ENCODE measurements at regions not wholly inside any gene's neighbourhood (a gene's known extent, or its start where the extent isn't known, plus 50 kb on each side); places are given as distances from the start of the nearest gene placed in this dataset.

- H3K9me3 Mint-ChIP-seq, result no peaks in the 10 kb centered on the region
- DNase-seq, result no peak
- H3K27ac Mint-ChIP-seq, result no peak overlapping the region
- ATAC-seq, result no peak
- H3K27me3 Mint-ChIP-seq, result peaks cover 44% of the 10 kb centered on the region
- no peaks in the 10 kb centered on the region for H3K36me3 Mint-ChIP-seq (ENCODE audit: low read depth)
- H3K4me3 Mint-ChIP-seq, result no peak overlapping the region
- no peaks in the 10 kb centered on the region for H3K4me1 Mint-ChIP-seq
Observed at GRCh38 chr1:22212400-22213233, 69.7 kb upstream of the WNT4 start.

GRCh38 chr1:22216210-22216883, 73.5 kb upstream of the WNT4 start:
- Mint-ChIP-seq H3K4me3 (no peak overlapping the region), H3K27me3 (peaks cover 20% of the 10 kb centered on the region), H3K27ac (no peak overlapping the region), H3K4me1 (no peaks in the 10 kb centered on the region), H3K9me3 (no peaks in the 10 kb centered on the region), H3K36me3 (ENCODE audit: low read depth) (no peaks in the 10 kb centered on the region)
- no peak for DNase-seq
- ATAC-seq, result no peak

- Mint-ChIP-seq H3K4me3 (no peak overlapping the region), H3K27ac (no peak overlapping the region), H3K36me3 (ENCODE audit: low read depth) (no peaks in the 10 kb centered on the region), H3K27me3 (peaks cover 17% of the 10 kb centered on the region), H3K4me1 (no peaks in the 10 kb centered on the region), H3K9me3 (no peaks in the 10 kb centered on the region)
- DNase-seq (no peak), ATAC-seq (no peak)
Observed at GRCh38 chr1:22216966-22217365, 74.1 kb upstream of the WNT4 start.

GRCh38 chr1:22217811-22218460, 75.0 kb upstream of the WNT4 start:
- no peak overlapping the region for H3K4me3 Mint-ChIP-seq
- H3K4me1 Mint-ChIP-seq, result no peaks in the 10 kb centered on the region
- DNase-seq (no peak), ATAC-seq (no peak)
- H3K27ac Mint-ChIP-seq, result no peak overlapping the region
- H3K9me3 Mint-ChIP-seq, result no peaks in the 10 kb centered on the region
- H3K36me3 Mint-ChIP-seq (ENCODE audit: low read depth), result no peaks in the 10 kb centered on the region
- H3K27me3 Mint-ChIP-seq, result peaks cover 11% of the 10 kb centered on the region

GRCh38 chr1:22218618-22219250, 75.8 kb upstream of the WNT4 start:
- DNase-seq (no peak), ATAC-seq (no peak)
- Mint-ChIP-seq H3K27ac (no peak overlapping the region), H3K9me3 (no peaks in the 10 kb centered on the region), H3K36me3 (ENCODE audit: low read depth) (no peaks in the 10 kb centered on the region), H3K27me3 (peaks cover 7% of the 10 kb centered on the region), H3K4me3 (no peak overlapping the region), H3K4me1 (no peaks in the 10 kb centered on the region)

- H3K27me3 Mint-ChIP-seq, result peaks cover 5% of the 10 kb centered on the region
- ATAC-seq, result no peak
- DNase-seq, result no peak
- H3K9me3 Mint-ChIP-seq, result no peaks in the 10 kb centered on the region
- H3K36me3 Mint-ChIP-seq (ENCODE audit: low read depth), result no peaks in the 10 kb centered on the region
- H3K4me3 Mint-ChIP-seq, result no peak overlapping the region
- no peak overlapping the region for H3K27ac Mint-ChIP-seq
- H3K4me1 Mint-ChIP-seq, result no peaks in the 10 kb centered on the region
Observed at GRCh38 chr1:22221233-22221780, 78.4 kb upstream of the WNT4 start.

GRCh38 chr1:22222723-22223122, 79.8 kb upstream of the WNT4 start:
- Mint-ChIP-seq H3K36me3 (ENCODE audit: low read depth) (no peaks in the 10 kb centered on the region), H3K9me3 (no peaks in the 10 kb centered on the region), H3K4me1 (no peaks in the 10 kb centered on the region), H3K27ac (no peak overlapping the region), H3K27me3 (peaks cover 5% of the 10 kb centered on the region), H3K4me3 (no peak overlapping the region)
- no peak for ATAC-seq
- no peak for DNase-seq

GRCh38 chr1:22223176-22223575, 80.3 kb upstream of the WNT4 start:
- no peak for DNase-seq
- Mint-ChIP-seq H3K9me3 (no peaks in the 10 kb centered on the region), H3K4me3 (no peak overlapping the region), H3K4me1 (no peaks in the 10 kb centered on the region), H3K27me3 (peaks cover 5% of the 10 kb centered on the region), H3K27ac (no peak overlapping the region), H3K36me3 (ENCODE audit: low read depth) (no peaks in the 10 kb centered on the region)
- ATAC-seq, result no peak

GRCh38 chr1:22224091-22224490, 81.2 kb upstream of the WNT4 start:
- Mint-ChIP-seq H3K36me3 (ENCODE audit: low read depth) (no peaks in the 10 kb centered on the region), H3K9me3 (no peaks in the 10 kb centered on the region), H3K27me3 (peaks cover 3% of the 10 kb centered on the region), H3K4me1 (no peaks in the 10 kb centered on the region), H3K27ac (no peak overlapping the region), H3K4me3 (no peak overlapping the region)
- ATAC-seq (no peak), DNase-seq (no peak)

GRCh38 chr1:22224631-22225030, 81.7 kb upstream of the WNT4 start:
- Mint-ChIP-seq H3K36me3 (ENCODE audit: low read depth) (no peaks in the 10 kb centered on the region), H3K4me1 (no peaks in the 10 kb centered on the region), H3K27me3 (peaks cover under 1% of the 10 kb centered on the region), H3K9me3 (no peaks in the 10 kb centered on the region), H3K4me3 (no peak overlapping the region), H3K27ac (no peak overlapping the region)
- ATAC-seq (no peak), DNase-seq (no peak)

GRCh38 chr1:22225858-22226589, 83.1 kb upstream of the WNT4 start:
- Mint-ChIP-seq H3K36me3 (ENCODE audit: low read depth) (no peaks in the 10 kb centered on the region), H3K27me3 (peaks cover 5% of the 10 kb centered on the region), H3K4me3 (no peak overlapping the region), H3K27ac (no peak overlapping the region), H3K4me1 (no peaks in the 10 kb centered on the region), H3K9me3 (no peaks in the 10 kb centered on the region)
- DNase-seq (no peak), ATAC-seq (no peak)

GRCh38 chr1:22228074-22228473, 85.2 kb upstream of the WNT4 start:
- Mint-ChIP-seq H3K36me3 (ENCODE audit: low read depth) (no peaks in the 10 kb centered on the region), H3K27me3 (peaks cover 8% of the 10 kb centered on the region), H3K27ac (no peak overlapping the region), H3K4me1 (no peaks in the 10 kb centered on the region), H3K9me3 (no peaks in the 10 kb centered on the region), H3K4me3 (no peak overlapping the region)
- ATAC-seq (no peak), DNase-seq (no peak)

- H3K36me3 Mint-ChIP-seq (ENCODE audit: low read depth), result no peaks in the 10 kb centered on the region
- no peak overlapping the region for H3K27ac Mint-ChIP-seq
- no peaks in the 10 kb centered on the region for H3K4me1 Mint-ChIP-seq
- no peaks in the 10 kb centered on the region for H3K9me3 Mint-ChIP-seq
- ATAC-seq, result no peak
- peaks cover 8% of the 10 kb centered on the region for H3K27me3 Mint-ChIP-seq
- no peak overlapping the region for H3K4me3 Mint-ChIP-seq
- no peak for DNase-seq
Observed at GRCh38 chr1:22228505-22228911, 85.6 kb upstream of the WNT4 start.

- Mint-ChIP-seq H3K9me3 (no peaks in the 10 kb centered on the region), H3K4me3 (no peak overlapping the region), H3K36me3 (ENCODE audit: low read depth) (no peaks in the 10 kb centered on the region), H3K4me1 (no peaks in the 10 kb centered on the region), H3K27ac (no peak overlapping the region), H3K27me3 (peaks cover 10% of the 10 kb centered on the region)
- DNase-seq, result no peak
- no peak for ATAC-seq
Observed at GRCh38 chr1:22229379-22229778, 86.5 kb upstream of the WNT4 start.
